ENCODE measurements at regions not wholly inside any gene's neighbourhood (a gene's known extent, or its start where the extent isn't known, plus 50 kb on each side); places are given as distances from the start of the nearest gene placed in this dataset.

GRCh38 chr10:128863411-128863810 lies 603.6 kb upstream of the MGMT start:
- Histone ChIP-seq H3K27ac (ENCODE audit: low read length) (no peak overlapping the region), H3K36me3 (replicated peaks; ENCODE audit: low read depth, low read length) (no peaks in the 10 kb centered on the region), H3K27me3 (ENCODE audit: low read depth, low read length) (no peaks in the 10 kb centered on the region), H3K9me3 (ENCODE audit: insufficient read depth, low read length) (no peaks in the 10 kb centered on the region), H4K20me1 (ENCODE audit: insufficient read depth, low read length) (no peaks in the 10 kb centered on the region), H3K4me1 (ENCODE audit: low read length) (no peaks in the 10 kb centered on the region), H3K79me2 (ENCODE audit: low read length) (no peaks in the 10 kb centered on the region), H3K4me3 (ENCODE audit: low read length) (no peak overlapping the region), H3K4me2 (ENCODE audit: low read length) (no peak overlapping the region), H3K9ac (ENCODE audit: low read length) (no peak overlapping the region), H2AFZ (ENCODE audit: low read depth, low read length) (no peak overlapping the region)
- TF ChIP-seq CTCF (IDR thresholded peaks at IDR 0.05; ENCODE audit: low read depth, low read length) (no peak), EZH2phosphoT487 (IDR thresholded peaks at IDR 0.05; ENCODE audit: low read depth) (no peak)

DNA sequence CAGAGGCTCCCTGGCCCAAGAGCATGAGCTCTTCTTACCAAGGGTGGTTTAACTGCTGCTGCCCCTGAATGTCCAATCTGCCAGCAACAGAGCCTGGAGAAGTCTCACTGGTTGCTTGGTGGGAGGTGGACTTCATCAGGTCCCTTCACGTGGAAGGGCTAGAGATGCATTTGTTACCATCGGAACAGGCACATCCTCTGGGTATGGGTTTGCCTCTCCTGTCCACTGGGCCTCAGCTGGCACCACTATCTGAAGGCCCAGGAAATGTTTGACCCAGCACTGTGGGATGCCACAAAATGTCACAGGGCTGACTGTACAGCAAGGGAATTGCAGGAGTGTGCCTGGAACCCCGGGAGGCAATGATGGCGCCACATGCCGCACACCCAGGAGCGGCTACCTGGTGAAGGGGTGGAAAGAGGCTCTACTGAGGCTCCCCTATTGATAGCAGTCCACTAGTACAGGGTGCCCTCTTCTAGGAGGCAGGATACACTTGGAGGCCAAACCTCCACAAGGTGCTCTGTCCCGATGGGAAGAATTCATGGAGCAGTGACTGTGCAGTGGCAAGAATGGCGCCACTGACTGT lies 603.1 kb upstream of the MGMT start:
- TF ChIP-seq CTCF (IDR thresholded peaks at IDR 0.05; ENCODE audit: low read depth, low read length) (no peak), EZH2phosphoT487 (IDR thresholded peaks at IDR 0.05; ENCODE audit: low read depth) (no peak)
- H3K9ac ChIP-seq (ENCODE audit: low read length) = no peak overlapping the region
- H3K4me2 ChIP-seq (ENCODE audit: low read length) = no peak overlapping the region
- H4K20me1 ChIP-seq (ENCODE audit: insufficient read depth, low read length) = no peaks in the 10 kb centered on the region
- H3K4me3 ChIP-seq (ENCODE audit: low read length) = no peak overlapping the region
- H3K9me3 ChIP-seq (ENCODE audit: insufficient read depth, low read length) = no peaks in the 10 kb centered on the region
- no peaks in the 10 kb centered on the region for H3K4me1 ChIP-seq (ENCODE audit: low read length)
- H3K79me2 ChIP-seq (ENCODE audit: low read length) = no peaks in the 10 kb centered on the region
- H3K27ac ChIP-seq (ENCODE audit: low read length) = no peak overlapping the region
- no peak overlapping the region for H2AFZ ChIP-seq (ENCODE audit: low read depth, low read length)
- H3K27me3 ChIP-seq (ENCODE audit: low read depth, low read length) = no peaks in the 10 kb centered on the region
- no peaks in the 10 kb centered on the region for H3K36me3 ChIP-seq (replicated peaks; ENCODE audit: low read depth, low read length)

GRCh38 chr10:128864554-128865295 lies 602.3 kb upstream of the MGMT start:
- TF ChIP-seq EZH2phosphoT487 (IDR thresholded peaks at IDR 0.05; ENCODE audit: low read depth) (no peak), CTCF (IDR thresholded peaks at IDR 0.05; ENCODE audit: low read depth, low read length) (no peak)
- Histone ChIP-seq H3K9me3 (ENCODE audit: insufficient read depth, low read length) (no peaks in the 10 kb centered on the region), H3K4me1 (ENCODE audit: low read length) (no peaks in the 10 kb centered on the region)

GRCh38 chr10:128865436-128866195 lies 601.4 kb upstream of the MGMT start:
- Histone ChIP-seq H3K4me3 (ENCODE audit: low read length) (no peak overlapping the region), H2AFZ (ENCODE audit: low read depth, low read length) (no peak overlapping the region), H3K4me1 (ENCODE audit: low read length) (no peaks in the 10 kb centered on the region), H3K9me3 (ENCODE audit: insufficient read depth, low read length) (no peaks in the 10 kb centered on the region), H3K27me3 (ENCODE audit: low read depth, low read length) (no peaks in the 10 kb centered on the region), H4K20me1 (ENCODE audit: insufficient read depth, low read length) (no peaks in the 10 kb centered on the region), H3K4me2 (ENCODE audit: low read length) (no peak overlapping the region), H3K9ac (ENCODE audit: low read length) (no peak overlapping the region), H3K27ac (ENCODE audit: low read length) (no peak overlapping the region), H3K79me2 (ENCODE audit: low read length) (no peaks in the 10 kb centered on the region), H3K36me3 (replicated peaks; ENCODE audit: low read depth, low read length) (no peaks in the 10 kb centered on the region)
- TF ChIP-seq EZH2phosphoT487 (IDR thresholded peaks at IDR 0.05; ENCODE audit: low read depth) (no peak), CTCF (IDR thresholded peaks at IDR 0.05; ENCODE audit: low read depth, low read length) (no peak)

More at GRCh38 chr10:128864554-128865295, 602.3 kb upstream of the MGMT start:
- Histone ChIP-seq H3K4me3 (ENCODE audit: low read length) (no peak overlapping the region), H4K20me1 (ENCODE audit: insufficient read depth, low read length) (no peaks in the 10 kb centered on the region), H3K4me2 (ENCODE audit: low read length) (no peak overlapping the region), H3K79me2 (ENCODE audit: low read length) (no peaks in the 10 kb centered on the region), H2AFZ (ENCODE audit: low read depth, low read length) (no peak overlapping the region), H3K36me3 (replicated peaks; ENCODE audit: low read depth, low read length) (no peaks in the 10 kb centered on the region), H3K9ac (ENCODE audit: low read length) (no peak overlapping the region), H3K27me3 (ENCODE audit: low read depth, low read length) (no peaks in the 10 kb centered on the region), H3K27ac (ENCODE audit: low read length) (no peak overlapping the region)

All from OCI-LY3 (cell line).